ENCODE measurements at regions not wholly inside any gene's neighbourhood (a gene's known extent, or its start where the extent isn't known, plus 50 kb on each side); places are given as distances from the start of the nearest gene placed in this dataset.
"Not testable (repeated sequence)": the region's sequence is repeated elsewhere in the genome, so short reads cannot be mapped to it uniquely, and the experiment has no call there.

- WGBS, 2 donors = 66 to 67% methylated on average over 4 of the region's 4 CpGs
- no peak for DNase-seq (ENCODE audit: low spot score in 2 of 2)
- H3K4me3 ChIP-seq (ENCODE audit: low read depth, poor library complexity, severe bottlenecking) = no peak overlapping the region
- intact Hi-C loops (cut with DNase I; ENCODE audit: low total_unique reads) = no loop called here
- TF ChIP-seq POLR2A (IDR thresholded peaks at IDR 0.05) = no peak
- no peak for TF ChIP-seq CTCF (IDR thresholded peaks at IDR 0.05)
Observed at GRCh38 chr21:16117331-16117730, 387.5 kb downstream of the USP25 start.

GRCh38 chr21:16117851-16118590, 388.2 kb downstream of the USP25 start:
- intact Hi-C loops (cut with DNase I; ENCODE audit: low total_unique reads) = no loop called here
- TF ChIP-seq POLR2A (IDR thresholded peaks at IDR 0.05) = no peak
- TF ChIP-seq CTCF (IDR thresholded peaks at IDR 0.05) = no peak
- no peak for DNase-seq (ENCODE audit: low spot score in 2 of 2)
- WGBS, 2 donors = 56 to 62% methylated on average over 8 of the region's 8 CpGs
- no peak overlapping the region for H3K4me3 ChIP-seq (ENCODE audit: low read depth, poor library complexity, severe bottlenecking)

GRCh38 chr21:16124378-16125138, 394.8 kb downstream of the USP25 start:
- H3K4me3 ChIP-seq (ENCODE audit: low read depth, poor library complexity, severe bottlenecking) = no peak overlapping the region
- DNase-seq (ENCODE audit: low spot score in 2 of 2) = peak in 1 of 2 donors; percentile 27
- intact Hi-C loops (cut with DNase I; ENCODE audit: low total_unique reads) = no loop called here
- WGBS, 2 donors = 51 to 54% methylated on average over 5 of the region's 5 CpGs
- TF ChIP-seq POLR2A (IDR thresholded peaks at IDR 0.05) = no peak
- TF ChIP-seq CTCF (IDR thresholded peaks at IDR 0.05) = no peak

GRCh38 chr21:16125274-16125673, 395.5 kb downstream of the USP25 start:
- no peak for TF ChIP-seq CTCF (IDR thresholded peaks at IDR 0.05)
- TF ChIP-seq POLR2A (IDR thresholded peaks at IDR 0.05) = no peak
- intact Hi-C loops (cut with DNase I; ENCODE audit: low total_unique reads) = no loop called here
- no peak for DNase-seq (ENCODE audit: low spot score in 2 of 2)
- 44 to 47% methylated on average over 6 of the region's 6 CpGs for WGBS, 2 donors
- H3K4me3 ChIP-seq (ENCODE audit: low read depth, poor library complexity, severe bottlenecking) = no peak overlapping the region

GRCh38 chr21:16132453-16132852, 402.7 kb downstream of the USP25 start:
- DNase-seq (ENCODE audit: low spot score in 2 of 2); H3K4me3 ChIP-seq (ENCODE audit: low read depth, poor library complexity, severe bottlenecking); intact Hi-C loops (cut with DNase I; ENCODE audit: low total_unique reads): not testable (repeated sequence)
- WGBS, 2 donors = 90 to 93% methylated on average over 6 to 8 of the region's 8 CpGs

- intact Hi-C loops (cut with DNase I; ENCODE audit: low total_unique reads) = no loop called here
- WGBS, 2 donors = 89% methylated on average over 8 to 11 of the region's 11 CpGs
- DNase-seq (ENCODE audit: low spot score in 2 of 2) = no peak
- no peak overlapping the region for H3K4me3 ChIP-seq (ENCODE audit: low read depth, poor library complexity, severe bottlenecking)
- no peak for TF ChIP-seq CTCF (IDR thresholded peaks at IDR 0.05)
- no peak for TF ChIP-seq POLR2A (IDR thresholded peaks at IDR 0.05)
Observed at GRCh38 chr21:16133248-16133647, 403.5 kb downstream of the USP25 start.
